ENCODE measurements at regions not wholly inside any gene's neighbourhood (a gene's known extent, or its start where the extent isn't known, plus 50 kb on each side); places are given as distances from the start of the nearest gene placed in this dataset.

GRCh38 chr12:92056290-92056689, 89.4 kb downstream of the BTG1 start:
- no peak for DNase-seq (ENCODE audit: extremely low read depth, low read depth)
- TF ChIP-seq, protein P1, sequence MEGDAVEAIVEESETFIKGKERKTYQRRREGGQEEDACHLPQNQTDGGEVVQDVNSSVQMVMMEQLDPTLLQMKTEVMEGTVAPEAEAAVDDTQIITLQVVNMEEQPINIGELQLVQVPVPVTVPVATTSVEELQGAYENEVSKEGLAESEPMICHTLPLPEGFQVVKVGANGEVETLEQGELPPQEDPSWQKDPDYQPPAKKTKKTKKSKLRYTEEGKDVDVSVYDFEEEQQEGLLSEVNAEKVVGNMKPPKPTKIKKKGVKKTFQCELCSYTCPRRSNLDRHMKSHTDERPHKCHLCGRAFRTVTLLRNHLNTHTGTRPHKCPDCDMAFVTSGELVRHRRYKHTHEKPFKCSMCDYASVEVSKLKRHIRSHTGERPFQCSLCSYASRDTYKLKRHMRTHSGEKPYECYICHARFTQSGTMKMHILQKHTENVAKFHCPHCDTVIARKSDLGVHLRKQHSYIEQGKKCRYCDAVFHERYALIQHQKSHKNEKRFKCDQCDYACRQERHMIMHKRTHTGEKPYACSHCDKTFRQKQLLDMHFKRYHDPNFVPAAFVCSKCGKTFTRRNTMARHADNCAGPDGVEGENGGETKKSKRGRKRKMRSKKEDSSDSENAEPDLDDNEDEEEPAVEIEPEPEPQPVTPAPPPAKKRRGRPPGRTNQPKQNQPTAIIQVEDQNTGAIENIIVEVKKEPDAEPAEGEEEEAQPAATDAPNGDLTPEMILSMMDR (IDR thresholded peaks at IDR 0.05; ENCODE audit: low read depth, low read length, missing control alignments), result no peak
- no peak overlapping the region for H3K4me3 ChIP-seq (replicated peaks; ENCODE audit: low read depth, low read length)

DNA sequence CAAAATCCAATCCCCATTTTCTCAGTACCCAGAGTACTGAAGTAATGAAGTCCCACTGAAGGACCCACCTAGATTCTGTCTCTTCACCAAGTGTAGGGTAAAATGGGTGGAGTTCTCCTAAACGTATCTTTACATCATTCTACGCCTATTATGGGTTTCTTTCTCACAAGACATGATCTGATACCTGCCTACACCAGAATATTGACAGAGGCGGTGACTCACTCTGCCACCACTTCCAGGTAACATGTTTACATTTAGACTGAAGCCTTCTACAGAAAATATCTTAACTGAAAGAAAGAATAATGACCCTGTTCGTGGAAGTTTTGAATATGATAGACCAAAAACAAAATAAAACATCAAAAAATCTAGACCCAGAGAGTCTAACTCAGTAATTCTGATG, 89.8 kb downstream of the BTG1 start:
- no peak overlapping the region for H3K4me3 ChIP-seq (replicated peaks; ENCODE audit: low read depth, low read length)
- DNase-seq (ENCODE audit: extremely low read depth, low read depth), result no peak
- TF ChIP-seq, protein P1 (IDR thresholded peaks at IDR 0.05; ENCODE audit: low read depth, low read length, missing control alignments), result no peak

- DNase-seq (ENCODE audit: extremely low read depth, low read depth), result no peak
- TF ChIP-seq, protein P1 (IDR thresholded peaks at IDR 0.05; ENCODE audit: low read depth, low read length, missing control alignments), result no peak
Observed at GRCh38 chr12:92051441-92051840, 94.2 kb downstream of the BTG1 start.

DNA sequence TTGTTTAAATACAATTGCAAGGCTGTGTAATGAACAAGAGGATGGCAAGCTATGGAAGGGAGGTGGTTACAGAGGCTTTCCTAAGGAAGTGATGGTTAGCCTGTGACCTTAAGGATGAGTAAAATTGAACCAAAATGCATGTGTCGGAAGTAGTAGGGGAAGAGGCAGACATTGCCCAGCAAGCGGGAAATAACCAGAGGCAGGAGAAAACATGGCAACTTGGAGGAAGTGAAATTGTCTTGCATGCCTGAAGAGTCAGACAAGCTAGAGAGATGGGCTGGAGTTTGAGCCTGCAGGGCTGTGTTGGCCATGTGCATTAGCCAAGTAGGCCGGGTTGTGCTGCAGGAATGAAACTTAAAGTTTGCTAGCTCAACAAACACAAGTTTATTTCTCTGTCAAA, 96.2 kb downstream of the BTG1 start:
- no peak overlapping the region for H3K4me3 ChIP-seq (replicated peaks; ENCODE audit: low read depth, low read length)
- TF ChIP-seq, protein P1 (IDR thresholded peaks at IDR 0.05; ENCODE audit: low read depth, low read length, missing control alignments), result no peak
- DNase-seq (ENCODE audit: extremely low read depth, low read depth), result no peak

More at GRCh38 chr12:92051441-92051840, 94.2 kb downstream of the BTG1 start:
- no peak overlapping the region for H3K4me3 ChIP-seq (replicated peaks; ENCODE audit: low read depth, low read length)

DNA sequence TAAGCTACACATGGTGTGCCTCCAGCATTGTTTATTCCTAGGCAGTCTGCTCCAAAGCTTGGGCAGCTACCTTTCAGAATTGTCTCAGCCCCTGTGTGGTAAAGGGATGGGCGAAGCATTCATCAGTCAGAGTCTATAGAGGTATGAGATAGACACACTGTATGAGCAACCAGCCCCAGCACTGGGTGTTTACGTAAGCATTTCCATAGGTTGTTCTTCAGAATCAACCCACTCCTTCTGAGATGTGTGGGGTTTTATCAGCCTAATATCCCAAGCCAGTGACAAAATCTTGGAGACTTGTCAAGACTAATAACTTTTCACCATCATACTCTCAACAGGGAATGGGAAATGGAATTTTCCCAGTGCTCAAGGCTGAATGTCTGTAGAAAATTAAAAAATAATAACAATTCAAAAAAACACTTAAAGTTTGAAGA, 98.2 kb downstream of the BTG1 start:
- no peak overlapping the region for H3K4me3 ChIP-seq (replicated peaks; ENCODE audit: low read depth, low read length)
- no peak for DNase-seq (ENCODE audit: extremely low read depth, low read depth)
- TF ChIP-seq, protein P1 (IDR thresholded peaks at IDR 0.05; ENCODE audit: low read depth, low read length, missing control alignments), result no peak

- no peak overlapping the region for H3K4me3 ChIP-seq (replicated peaks; ENCODE audit: low read depth, low read length)
- no peak for DNase-seq (ENCODE audit: extremely low read depth, low read depth)
- TF ChIP-seq, protein P1 (IDR thresholded peaks at IDR 0.05; ENCODE audit: low read depth, low read length, missing control alignments), result no peak
Observed at GRCh38 chr12:92046557-92047392, 98.9 kb downstream of the BTG1 start.

Data from HFF-Myc (cell line).